K562 (cell line): ENCODE measurements at regions not wholly inside any gene's neighbourhood (a gene's known extent, or its start where the extent isn't known, plus 50 kb on each side); places are given as distances from the start of the nearest gene placed in this dataset.

Source experiments
- ATAC-seq: fragments of 200-7000 bp; cut with Tn5 transposase; 3 replicates; pipeline ENCODE4 v1.9.1; 2020; ENCODE audit warnings: moderate library complexity
- BruUV-seq: library from RNA; stranded (reverse); fragments of 400-500 nt; replicated peaks from 2 replicates; lab custom pipeline; 2021; lab: Mats Ljungman, UMichigan
- CTCF ChIA-PET: fragments of 300-600 bp; formaldehyde crosslinking; extraction: SDS; loops from one replicate; lab custom pipeline; 2021; ENCODE audit warnings: low intra/inter-chr PET ratio; lab: Yijun Ruan, JAX
- POLR2A ChIA-PET: fragments of 300-600, 350-650 bp; sonication (Branson Sonifier 250); formaldehyde crosslinking; extraction: SDS; loops from one replicate; lab custom pipeline; 2021; ENCODE audit warnings: antibody characterized with exemption, inconsistent platforms; lab: Yijun Ruan, JAX
- DNase-seq, 4 experiments: peaks; one replicate each; pipeline versions ENCODE4 v3.0.0 to v3.0.0-alpha.2; 2011 to 2018; ENCODE audit warnings: low spot score in 3 of 4, mixed read lengths in 3 of 4; ENCODE audit errors: extremely low read depth in 1 of 4
- FAIRE-seq: peaks from 2 replicates; lab custom pipeline; 2011; peaks lifted over from hg19 to GRCh38; lab: Jason Lieb, UNC
- H2AFZ ChIP-seq: 2 replicates; pipeline ENCODE4 v1.6.0; 2011; ENCODE audit warnings: low read depth, low read length, control low read depth, inconsistent platforms
- H3K27ac ChIP-seq: fragments of 200-600 bp; 3 replicates; pipeline ENCODE4 v1.8.0; 2011; ENCODE audit warnings: low read depth, mild to moderate bottlenecking, control low read depth, inconsistent platforms, low read length, moderate library complexity, mixed read lengths; ENCODE audit errors: extremely low read depth
- H3K27me3 ChIP-seq, 2 experiments: fragments of 300-600 bp in 1 of 2; 2 replicates in 1 of 2; 3 replicates in 1 of 2; pipeline versions ENCODE4 v1.6.0 to v1.8.0; 2011; ENCODE audit warnings: inconsistent platforms in 2 of 2, low read length in 2 of 2, mild to moderate bottlenecking in 1 of 2, mixed read lengths in 1 of 2, moderate library complexity in 1 of 2; ENCODE audit not compliant: control insufficient read depth in 2 of 2, insufficient read depth in 2 of 2
- H3K36me3 ChIP-seq: fragments of 300-600 bp; 3 replicates; pipeline ENCODE4 v1.8.0; 2011; ENCODE audit warnings: mild to moderate bottlenecking, low read length, inconsistent platforms; ENCODE audit not compliant: control insufficient read depth, insufficient read depth
- H3K4me1 ChIP-seq, 2 experiments: fragments of 200-600 bp in 1 of 2; replicated peaks in 1 of 2; 2 replicates in 1 of 2; 3 replicates in 1 of 2; pipeline versions ENCODE4 v1.5.1 to v1.8.0; 2011; ENCODE audit warnings: inconsistent platforms in 2 of 2, low read length in 2 of 2, mild to moderate bottlenecking in 1 of 2, mixed read lengths in 1 of 2, moderate library complexity in 1 of 2; ENCODE audit not compliant: control insufficient read depth in 2 of 2, insufficient read depth in 2 of 2
- H3K4me2 ChIP-seq: 2 replicates; pipeline ENCODE4 v1.6.1; 2011; ENCODE audit warnings: low read length, control low read depth, inconsistent platforms, mixed read lengths; ENCODE audit not compliant: insufficient read depth
- H3K4me3 ChIP-seq: fragments of 200-600 bp; sonication (generic), shearing (Covaris generic); 2 replicates; pipeline ENCODE4 v1.5.1; 2016; ENCODE audit warnings: control low read depth, inconsistent platforms
- H3K79me2 ChIP-seq: fragments of 200-600 bp; 3 replicates; pipeline ENCODE4 v1.8.0; 2011; ENCODE audit warnings: low read length, inconsistent platforms; ENCODE audit not compliant: control insufficient read depth, insufficient read depth
- H3K9ac ChIP-seq, 2 experiments: 2 replicates each; pipeline versions ENCODE4 v1.6.0 to v1.6.1; 2011; ENCODE audit warnings: low read depth in 2 of 2, low read length in 2 of 2, control low read depth in 1 of 2, inconsistent platforms in 1 of 2, mild to moderate bottlenecking in 1 of 2, mixed read lengths in 1 of 2; ENCODE audit not compliant: insufficient read depth in 1 of 2
- H3K9me1 ChIP-seq: one replicate; pipeline ENCODE4 v1.6.0; 2011; ENCODE audit warnings: inconsistent platforms, mild to moderate bottlenecking, low read length, moderate library complexity; ENCODE audit not compliant: control insufficient read depth, insufficient read depth
- H3K9me3 ChIP-seq: replicated peaks from 2 replicates; pipeline ENCODE4 v1.5.1; 2011; ENCODE audit warnings: low read depth, low read length, inconsistent platforms; ENCODE audit not compliant: control insufficient read depth, insufficient read depth
- H4K20me1 ChIP-seq: replicated peaks from 2 replicates; pipeline ENCODE4 v1.6.1; 2011; ENCODE audit warnings: low read length, inconsistent platforms, mixed read lengths; ENCODE audit not compliant: control insufficient read depth, insufficient read depth
- BMI1 ChIP-seq: fragments of 150-350 bp; IDR thresholded peaks from 2 replicates; pipeline ENCODE4 v1.6.1; 2014; ENCODE audit warnings: low read length
- E2F5 ChIP-seq: sonication (generic); formaldehyde crosslinking; IDR thresholded peaks from 2 replicates; pipeline ENCODE4 v1.8.0; 2022; ENCODE audit warnings: mild to moderate bottlenecking, missing genetic modification reagents
- MIER1 ChIP-seq: fragments of 450-650 bp; IDR thresholded peaks from 2 replicates; pipeline ENCODE4 v1.6.1; 2016; ENCODE audit warnings: antibody characterized with exemption, mild to moderate bottlenecking, low read depth
- NR4A1 ChIP-seq, 2 experiments: fragments of 250-450 bp in 1 of 2; fragments of 450-650 bp in 1 of 2; sonication (Bioruptor Pico) in 1 of 2; IDR thresholded peaks; 2 replicates each; pipeline versions ENCODE4 v1.4.0 to v1.6.1; 2016 to 2020; ENCODE audit warnings: mild to moderate bottlenecking in 2 of 2, missing compliant biosample characterization in 1 of 2, missing genetic modification characterization in 1 of 2, moderate library complexity in 1 of 2
- PTTG1 ChIP-seq: fragments of 450-650 bp; IDR thresholded peaks from 2 replicates; pipeline ENCODE4 v1.6.1; 2016; ENCODE audit warnings: low read depth, mild to moderate bottlenecking, missing genetic modification characterization, missing compliant biosample characterization
- ZKSCAN3 ChIP-seq: fragments of 250-450 bp; sonication (Bioruptor Pico); IDR thresholded peaks from 2 replicates; pipeline ENCODE4 v1.4.0; 2020
- ZNF274 ChIP-seq: IDR thresholded peaks from 2 replicates; pipeline ENCODE4 v1.6.1; 2011; ENCODE audit warnings: low read depth, mild to moderate bottlenecking, low read length, moderate library complexity, borderline replicate concordance
- ZNF696 ChIP-seq: fragments of 250-450 bp; sonication (Bioruptor Pico); conservative IDR thresholded peaks from 2 replicates; pipeline ENCODE4 v1.4.0; 2020; ENCODE audit warnings: mild to moderate bottlenecking, moderate library complexity
- WGBS: fragments of 100-300 bp; shearing (Covaris generic); methylation state at CpG from one replicate; pipeline ENCODE4 v1.1.6; 2016; ENCODE audit warnings: low coverage, mixed read lengths; ENCODE audit not compliant: insufficient coverage; ENCODE audit errors: missing lambda C conversion rate; 5-methylcytosine and 5-hydroxymethylcytosine counted together
- in situ Hi-C: fragments of 300-500 bp; cut with MboI; formaldehyde crosslinking; loops from 4 replicates; pipeline ENCODE4 v1.15.0; 2018; ENCODE audit warnings: inconsistent platforms, mixed read lengths
- intact Hi-C: fragments of 100-400 bp; cut with micrococcal nuclease; formaldehyde crosslinking; loops from 2 replicates; pipeline ENCODE4 v1.14.2; 2022
- TF ChIP-seq, protein P1 (sequence below): fragments of 250-450 bp; sonication (Bioruptor Pico); IDR thresholded peaks from 2 replicates; pipeline ENCODE4 v1.4.0; 2020; ENCODE audit warnings: mild to moderate bottlenecking

GRCh38 chr5:165321912-165322311 lies 1816.5 kb downstream of the MAT2B start:
- Histone ChIP-seq H3K9ac (no peak overlapping the region), H2AFZ (no peak overlapping the region), H3K27me3 (no peaks in the 10 kb centered on the region), H3K79me2 (no peaks in the 10 kb centered on the region), H4K20me1 (no peaks in the 10 kb centered on the region), H3K27ac (no peak overlapping the region), H3K9me3 (no peaks in the 10 kb centered on the region), H3K36me3 (no peaks in the 10 kb centered on the region), H3K4me1 (no peaks in the 10 kb centered on the region), H3K4me3 (no peak overlapping the region), H3K9me1 (no peaks in the 10 kb centered on the region), H3K4me2 (no peak overlapping the region)
- in situ Hi-C loops (no loop called here), intact Hi-C loops (no loop called here)
- CTCF ChIA-PET, result no interaction called here
- FAIRE-seq, result no peak
- WGBS, result 0% methylated on average over 4 of the region's 4 CpGs
- POLR2A ChIA-PET, result no interaction called here
- TF ChIP-seq E2F5 (CRISPR knock-in tag) (no peak), ZNF696 (CRISPR knock-in tag) (no peak), BMI1 (no peak), PTTG1 (tag) (no peak), ZKSCAN3 (CRISPR knock-in tag) (no peak), ZNF274 (no peak), NR4A1 (CRISPR knock-in tag; IDR thresholded peaks at IDR 0.05) (no peak), NR4A1 (tag; IDR thresholded peaks at IDR 0.05) (no peak), MIER1 (no peak)
- TF ChIP-seq, protein P1, sequence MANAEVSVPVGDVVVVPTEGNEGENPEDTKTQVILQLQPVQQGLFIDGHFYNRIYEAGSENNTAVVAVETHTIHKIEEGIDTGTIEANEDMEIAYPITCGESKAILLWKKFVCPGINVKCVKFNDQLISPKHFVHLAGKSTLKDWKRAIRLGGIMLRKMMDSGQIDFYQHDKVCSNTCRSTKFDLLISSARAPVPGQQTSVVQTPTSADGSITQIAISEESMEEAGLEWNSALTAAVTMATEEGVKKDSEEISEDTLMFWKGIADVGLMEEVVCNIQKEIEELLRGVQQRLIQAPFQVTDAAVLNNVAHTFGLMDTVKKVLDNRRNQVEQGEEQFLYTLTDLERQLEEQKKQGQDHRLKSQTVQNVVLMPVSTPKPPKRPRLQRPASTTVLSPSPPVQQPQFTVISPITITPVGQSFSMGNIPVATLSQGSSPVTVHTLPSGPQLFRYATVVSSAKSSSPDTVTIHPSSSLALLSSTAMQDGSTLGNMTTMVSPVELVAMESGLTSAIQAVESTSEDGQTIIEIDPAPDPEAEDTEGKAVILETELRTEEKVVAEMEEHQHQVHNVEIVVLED (CRISPR knock-in tag), result no peak
- DNase-seq, result no peak
- no peak for ATAC-seq
- BruUV-seq, result no TSS peak
